ENCODE measurements at regions not wholly inside any gene's neighbourhood (a gene's known extent, or its start where the extent isn't known, plus 50 kb on each side); places are given as distances from the start of the nearest gene placed in this dataset.
"Not testable (repeated sequence)": the region's sequence is repeated elsewhere in the genome, so short reads cannot be mapped to it uniquely, and the experiment has no call there.

- no peak for DNase-seq (ENCODE audit: low read depth in 2 of 3, low spot score in 1 of 3)
Observed at GRCh38 chr5:116733991-116734975, 159.7 kb upstream of the SEMA6A start.

- DNase-seq (ENCODE audit: low read depth in 2 of 3, low spot score in 1 of 3): no peak
Observed at GRCh38 chr5:116732591-116732990, 158.0 kb upstream of the SEMA6A start.

GRCh38 chr5:116731432-116731831 is 156.8 kb upstream of the SEMA6A start:
- DNase-seq (ENCODE audit: low read depth in 2 of 3, low spot score in 1 of 3): no peak

- no peak for DNase-seq (ENCODE audit: low read depth in 2 of 3, low spot score in 1 of 3)
Observed at GRCh38 chr5:116730706-116731105, 156.1 kb upstream of the SEMA6A start.

GRCh38 chr5:116730185-116730584 is 155.6 kb upstream of the SEMA6A start:
- no peak for DNase-seq (ENCODE audit: low read depth in 2 of 3, low spot score in 1 of 3)

GRCh38 chr5:116727248-116727647 is 152.6 kb upstream of the SEMA6A start:
- DNase-seq (ENCODE audit: low read depth in 2 of 3, low spot score in 1 of 3): no peak

- DNase-seq (ENCODE audit: low read depth in 2 of 3, low spot score in 1 of 3): not testable (repeated sequence)
Observed at GRCh38 chr5:116726180-116726579, 151.6 kb upstream of the SEMA6A start.

- DNase-seq (ENCODE audit: low read depth in 2 of 3, low spot score in 1 of 3): no peak
Observed at GRCh38 chr5:116724971-116725370, 150.3 kb upstream of the SEMA6A start.

- no peak for DNase-seq (ENCODE audit: low read depth in 2 of 3, low spot score in 1 of 3)
Observed at GRCh38 chr5:116722651-116723050, 148.0 kb upstream of the SEMA6A start.

- no peak for DNase-seq (ENCODE audit: low read depth in 2 of 3, low spot score in 1 of 3)
Observed at GRCh38 chr5:116719106-116719505, 144.5 kb upstream of the SEMA6A start.

GRCh38 chr5:116718317-116718716 is 143.7 kb upstream of the SEMA6A start:
- DNase-seq (ENCODE audit: low read depth in 2 of 3, low spot score in 1 of 3): no peak

GRCh38 chr5:116709082-116709481 is 134.5 kb upstream of the SEMA6A start:
- DNase-seq (ENCODE audit: low read depth in 2 of 3, low spot score in 1 of 3): no peak

GRCh38 chr5:116705121-116705519 is 130.5 kb upstream of the SEMA6A start:
- not testable (repeated sequence) for DNase-seq (ENCODE audit: low read depth in 2 of 3, low spot score in 1 of 3)

GRCh38 chr5:116703941-116704340 is 129.3 kb upstream of the SEMA6A start:
- no peak for DNase-seq (ENCODE audit: low read depth in 2 of 3, low spot score in 1 of 3)

- no peak for DNase-seq (ENCODE audit: low read depth in 2 of 3, low spot score in 1 of 3)
Observed at GRCh38 chr5:116703328-116703727, 128.7 kb upstream of the SEMA6A start.

- no peak for DNase-seq (ENCODE audit: low read depth in 2 of 3, low spot score in 1 of 3)
Observed at GRCh38 chr5:116702776-116703175, 128.2 kb upstream of the SEMA6A start.

- DNase-seq (ENCODE audit: low read depth in 2 of 3, low spot score in 1 of 3): no peak
Observed at GRCh38 chr5:116699332-116699731, 124.7 kb upstream of the SEMA6A start.

GRCh38 chr5:116696366-116696765 is 121.7 kb upstream of the SEMA6A start:
- DNase-seq (ENCODE audit: low read depth in 2 of 3, low spot score in 1 of 3): no peak

- DNase-seq (ENCODE audit: low read depth in 2 of 3, low spot score in 1 of 3): no peak
Observed at GRCh38 chr5:116695681-116696080, 121.1 kb upstream of the SEMA6A start.

GRCh38 chr5:116686438-116686837 is 111.8 kb upstream of the SEMA6A start:
- no peak for DNase-seq (ENCODE audit: low read depth in 2 of 3, low spot score in 1 of 3)

GRCh38 chr5:116685931-116686330 is 111.3 kb upstream of the SEMA6A start:
- DNase-seq (ENCODE audit: low read depth in 2 of 3, low spot score in 1 of 3): no peak

- no peak for DNase-seq (ENCODE audit: low read depth in 2 of 3, low spot score in 1 of 3)
Observed at GRCh38 chr5:116685069-116685468, 110.4 kb upstream of the SEMA6A start.

Data from stimulated activated CD4-positive, alpha-beta T cell treated with anti-CD3 and anti-CD28 coated beads, Interleukin-12 subunit alpha, Interleukin-12 subunit beta, amount 100 ng/mL, for 48 hours (primary cell).